ENCODE measurements at regions not wholly inside any gene's neighbourhood (a gene's known extent, or its start where the extent isn't known, plus 50 kb on each side); places are given as distances from the start of the nearest gene placed in this dataset.

DNA sequence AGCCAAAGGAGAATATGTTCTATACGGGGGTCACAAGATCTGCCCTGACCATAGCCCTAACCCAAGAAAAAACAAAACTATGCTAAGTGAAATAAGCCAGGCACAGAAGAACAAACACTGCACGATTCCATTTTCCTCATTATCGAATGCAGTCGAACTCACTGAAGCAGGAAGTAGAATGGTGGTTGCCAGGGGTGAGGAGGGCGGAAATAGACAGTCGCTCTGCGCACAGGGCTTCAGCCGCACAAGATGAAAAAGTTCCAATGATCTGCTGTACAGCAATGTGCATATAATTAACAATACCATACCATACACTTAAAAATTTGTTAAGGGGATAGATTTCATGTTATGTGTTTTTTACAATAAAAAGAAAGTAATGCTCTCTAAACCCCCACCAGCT lies 257.7 kb downstream of the TXNL1 start:
- DNase-seq (ENCODE audit: low spot score): no peak

DNA sequence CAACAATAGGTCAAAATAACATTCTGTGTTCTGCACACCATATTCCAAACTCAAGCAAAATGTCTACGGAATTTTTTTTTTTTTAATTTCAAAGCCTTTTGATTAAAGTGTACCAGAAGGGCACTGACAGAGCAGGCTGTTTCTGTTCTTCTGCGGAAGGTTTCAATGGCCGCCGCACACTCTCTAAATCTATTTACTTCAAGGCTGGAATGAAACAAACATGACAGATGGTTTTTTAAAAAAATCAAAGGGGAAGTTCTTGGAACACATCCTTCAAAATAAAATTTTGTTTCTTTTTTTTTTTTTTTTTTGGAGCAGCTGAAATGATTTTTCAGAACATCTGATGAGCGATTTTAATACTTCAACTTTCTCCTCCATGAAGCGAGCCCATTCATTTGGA lies 259.1 kb downstream of the TXNL1 start:
- DNase-seq (ENCODE audit: low spot score): no peak

DNA sequence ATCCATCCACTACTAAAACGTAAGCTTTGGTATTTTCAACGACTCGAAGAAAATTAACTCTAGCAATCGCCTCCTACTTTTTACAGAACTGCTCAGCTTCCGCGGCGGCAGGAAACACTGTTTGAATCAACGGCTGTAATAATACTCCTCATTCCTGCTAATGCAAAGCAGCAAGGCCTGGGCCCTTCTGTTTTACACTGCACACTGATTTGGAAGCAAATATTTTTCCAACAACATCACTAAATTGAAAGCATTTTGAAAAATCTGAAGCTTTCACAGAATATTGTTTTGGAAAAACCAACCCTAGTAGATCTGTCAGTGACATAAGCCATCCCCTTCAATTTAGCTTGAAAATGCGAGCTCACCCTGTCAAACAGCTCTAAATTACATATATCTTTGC lies 261.2 kb downstream of the TXNL1 start:
- no peak for DNase-seq (ENCODE audit: low spot score)

DNA sequence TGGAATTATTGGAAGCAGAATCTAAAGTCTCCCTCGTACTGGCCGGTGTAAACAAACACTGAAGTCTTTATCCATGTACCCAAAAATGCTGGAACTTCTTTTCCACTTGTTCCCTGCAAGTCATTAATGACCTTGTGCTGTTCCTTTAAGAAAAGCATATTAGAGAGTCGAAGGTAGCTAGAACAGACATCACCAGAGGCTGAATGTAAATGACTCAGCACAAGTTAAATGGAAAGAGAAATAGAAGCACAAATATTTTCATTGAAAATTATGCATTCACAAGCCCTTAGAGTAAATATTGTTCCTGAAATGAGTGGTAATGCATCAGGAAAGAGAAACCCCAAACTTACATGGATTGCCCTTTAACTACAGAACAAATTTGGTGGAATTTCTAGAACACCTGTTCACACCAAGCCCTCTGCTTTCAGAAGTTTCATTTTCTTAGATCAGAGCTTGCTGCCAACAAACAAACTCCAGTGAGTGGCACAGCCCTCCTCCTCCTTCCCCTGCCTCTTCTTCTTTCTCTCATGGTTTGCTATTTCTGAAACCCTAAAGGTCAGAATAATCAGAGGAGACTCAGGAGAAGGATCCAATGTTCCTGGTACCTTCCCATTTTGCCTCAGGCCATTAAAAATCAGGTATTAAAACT lies 264.3 kb downstream of the TXNL1 start:
- peak; percentile 11 for DNase-seq (ENCODE audit: low spot score)

DNA sequence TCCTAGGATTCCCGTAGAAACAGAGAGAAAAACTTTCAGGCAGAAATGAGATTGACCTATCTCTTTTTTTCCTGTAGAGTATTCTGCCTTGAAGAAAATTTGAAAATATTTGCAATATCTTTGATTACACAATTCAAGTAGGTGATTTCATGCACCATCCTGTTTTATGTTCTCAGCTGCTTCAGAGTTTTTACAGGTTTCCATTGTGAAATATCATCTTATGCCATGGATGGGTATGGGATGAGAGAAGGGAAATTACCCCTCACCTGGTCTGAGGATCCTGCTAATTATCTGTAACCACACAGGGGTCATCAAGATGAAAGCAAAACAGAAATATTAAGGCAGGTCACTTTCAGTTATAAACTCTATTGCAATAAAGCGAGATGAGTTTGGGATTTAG lies 264.8 kb downstream of the TXNL1 start:
- DNase-seq (ENCODE audit: low spot score): no peak

DNA sequence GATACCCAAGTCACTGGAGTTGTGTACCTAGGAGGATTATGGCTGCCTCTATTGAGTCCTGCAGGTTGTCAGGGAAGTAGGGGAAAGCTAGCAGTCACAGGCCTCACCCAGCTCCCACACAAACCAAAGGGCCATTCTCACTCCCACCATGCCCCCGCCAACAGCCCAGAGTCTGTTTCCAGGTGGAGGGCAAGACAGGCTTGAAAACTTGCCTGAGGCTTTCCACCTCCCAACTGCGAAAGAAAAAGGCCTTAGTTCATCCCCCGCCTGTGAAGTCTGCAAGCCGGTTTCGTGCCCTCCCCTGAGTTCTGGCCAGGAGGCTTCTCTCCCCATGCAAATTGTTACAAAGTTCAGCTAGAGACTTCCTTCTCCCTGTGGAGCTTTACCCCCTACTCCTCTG lies 270.3 kb downstream of the TXNL1 start:
- no peak for DNase-seq (ENCODE audit: low spot score)

DNA sequence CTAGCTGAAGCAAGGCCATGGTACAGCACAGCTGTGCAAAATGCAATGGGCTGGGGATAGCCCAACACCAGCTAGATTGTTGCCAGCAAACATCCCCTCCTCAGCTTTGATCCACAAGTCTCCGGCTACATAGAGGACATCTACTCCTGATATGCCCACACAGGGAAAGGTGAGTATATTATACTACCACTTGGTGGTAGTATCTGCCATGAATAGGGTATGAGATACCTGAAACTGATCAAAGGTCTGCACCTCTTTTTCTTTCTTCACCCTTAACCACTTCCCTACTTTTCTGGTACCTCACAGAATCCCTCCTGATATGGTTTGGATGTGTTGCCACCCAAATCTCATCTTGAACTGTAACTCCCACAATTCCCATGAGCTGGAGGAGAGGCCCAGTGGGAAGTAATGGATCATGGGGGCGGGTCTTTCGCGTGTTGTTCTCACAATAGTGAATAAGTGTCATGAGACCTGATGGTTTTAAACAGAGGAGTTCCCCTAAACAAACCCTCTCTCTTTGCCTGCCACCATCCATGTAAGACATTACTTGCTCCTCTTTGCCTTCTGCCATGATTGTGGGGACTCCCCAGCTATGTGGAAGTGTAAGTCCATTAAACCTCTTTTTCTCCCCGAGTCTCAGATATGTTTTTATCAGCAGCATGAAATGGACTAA lies 279.6 kb downstream of the TXNL1 start:
- DNase-seq (ENCODE audit: low spot score): peak; percentile 22

DNA sequence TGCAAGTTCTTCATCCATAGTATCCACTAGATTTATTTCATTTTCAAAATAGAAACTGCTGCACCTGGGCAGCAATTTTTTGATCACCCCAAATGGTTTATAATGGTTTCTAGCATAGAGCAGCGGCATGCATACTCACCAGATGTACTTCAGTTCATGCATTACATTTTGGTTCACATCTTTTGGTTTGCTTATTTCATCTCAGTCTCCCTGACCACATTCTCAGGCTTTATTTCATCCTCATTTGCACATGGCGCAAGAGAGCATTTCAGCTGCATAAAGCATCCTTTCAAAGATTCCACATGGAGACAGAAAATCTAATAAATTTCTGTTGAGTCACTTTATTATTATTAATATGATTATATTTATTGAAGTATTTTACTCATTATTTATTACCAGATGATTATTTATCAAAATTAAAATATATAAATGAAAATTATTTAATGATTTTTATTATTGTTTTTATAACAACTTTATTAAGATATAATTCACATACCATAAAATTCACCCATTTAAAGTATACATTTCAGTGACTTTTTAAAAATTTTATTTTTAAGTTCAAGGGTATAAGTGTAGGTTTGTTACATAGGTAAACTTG lies 284.6 kb downstream of the TXNL1 start:
- DNase-seq (ENCODE audit: low spot score): no peak

DNA sequence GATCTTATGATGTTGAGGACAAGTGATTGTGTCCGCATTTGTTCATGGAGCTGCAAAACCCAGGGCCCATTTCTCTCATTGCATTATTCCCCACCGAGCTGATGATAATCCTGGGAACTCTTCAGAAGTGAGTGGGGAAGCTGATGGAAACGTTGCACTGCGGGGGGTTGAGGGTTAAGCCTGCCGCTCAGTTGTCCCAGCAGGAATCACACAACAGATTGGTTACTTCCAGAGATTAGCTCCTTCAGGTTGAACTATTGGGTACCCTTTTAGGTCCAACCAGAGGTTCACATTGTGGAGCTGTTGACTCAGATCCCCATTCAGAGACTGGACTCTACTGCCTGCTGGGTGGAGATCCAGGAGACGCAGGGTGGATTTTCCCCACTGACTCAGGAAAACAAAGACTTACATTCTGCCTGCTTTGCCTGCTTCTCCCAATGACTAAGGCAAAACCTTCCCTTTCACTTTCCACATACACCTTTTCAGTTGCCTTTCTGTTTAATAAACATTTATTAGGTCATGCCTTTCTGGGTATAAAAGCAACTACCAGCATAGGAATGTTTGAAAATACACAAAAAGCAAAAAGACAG lies 286.4 kb downstream of the TXNL1 start:
- peak; percentile 31 for DNase-seq (ENCODE audit: low spot score)

DNA sequence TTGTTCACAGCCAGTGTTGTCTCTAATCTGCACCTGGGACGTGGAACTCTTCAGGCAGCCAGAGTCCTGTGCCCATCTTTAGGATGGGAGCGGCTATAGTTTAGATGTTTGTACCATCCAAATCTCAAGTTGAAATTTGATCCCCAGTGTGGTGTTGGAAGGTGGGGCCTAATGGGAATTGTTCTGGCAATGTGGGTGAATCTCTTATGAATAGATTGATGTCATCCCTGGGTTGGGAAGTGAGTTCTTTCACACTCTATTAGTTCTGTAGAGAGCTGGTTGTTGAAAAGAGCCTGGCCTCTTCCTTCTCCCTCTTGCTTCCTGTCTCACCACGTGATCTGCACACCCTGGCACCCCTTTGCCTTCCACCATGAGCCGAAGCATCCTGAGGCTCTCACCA lies 300.9 kb downstream of the TXNL1 start:
- DNase-seq (ENCODE audit: low spot score): peak; percentile 7

DNA sequence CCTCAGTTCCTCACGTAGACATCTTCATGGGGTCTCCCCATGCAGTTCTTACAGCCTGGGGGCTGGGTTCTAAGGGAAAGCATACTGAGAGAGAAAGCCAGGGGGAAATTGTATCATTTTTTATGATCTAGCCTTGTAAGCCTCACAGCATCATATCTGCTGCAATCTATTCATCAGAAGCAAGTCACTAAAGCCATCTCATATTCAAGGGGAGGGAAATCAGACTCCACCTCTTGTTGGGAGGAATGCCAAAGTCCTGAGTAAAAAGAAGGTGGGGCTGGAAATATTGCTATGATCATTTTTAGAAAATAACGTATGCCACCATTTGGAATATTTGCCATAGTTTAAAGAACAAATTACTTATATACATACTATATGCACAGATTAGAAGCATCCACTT lies 304.6 kb downstream of the TXNL1 start:
- no peak for DNase-seq (ENCODE audit: low spot score)

DNA sequence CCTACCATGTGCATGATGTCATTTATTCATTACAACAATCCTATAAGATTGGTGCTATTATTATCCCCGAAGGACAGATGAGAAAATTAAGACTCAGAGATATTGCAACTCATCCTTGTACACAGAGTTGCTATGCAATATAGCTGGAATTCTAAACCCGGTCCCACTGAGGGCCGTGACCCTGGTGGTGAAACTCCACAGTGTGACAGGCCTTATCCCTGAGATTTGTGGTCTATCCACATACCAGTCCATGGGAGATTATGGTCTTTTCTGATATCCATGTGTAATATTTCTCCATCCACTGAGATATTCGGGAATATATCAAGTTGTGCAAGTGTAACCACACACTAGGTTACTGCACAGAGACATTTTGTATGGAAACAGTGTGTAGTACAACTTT lies 305.2 kb downstream of the TXNL1 start:
- no peak for DNase-seq (ENCODE audit: low spot score)

DNA sequence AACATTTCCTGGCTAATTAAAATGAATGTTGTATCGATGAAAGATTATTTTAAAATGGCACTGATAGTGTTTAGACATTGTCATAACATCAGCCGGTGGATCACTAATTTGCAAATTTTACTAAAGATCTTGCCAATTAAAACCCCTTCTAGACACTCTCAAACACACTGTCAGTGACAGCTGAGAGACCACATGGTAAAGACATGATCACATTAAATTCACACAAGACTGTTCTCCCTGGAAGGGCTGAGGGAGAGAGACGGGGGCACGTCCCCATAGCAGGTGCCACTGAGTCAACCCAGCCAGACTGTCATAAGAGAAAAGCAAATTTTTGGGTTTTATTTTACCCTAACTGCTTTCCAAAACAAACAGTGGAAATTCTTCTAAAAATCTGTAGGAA lies 306.0 kb downstream of the TXNL1 start:
- no peak for DNase-seq (ENCODE audit: low spot score)

DNA sequence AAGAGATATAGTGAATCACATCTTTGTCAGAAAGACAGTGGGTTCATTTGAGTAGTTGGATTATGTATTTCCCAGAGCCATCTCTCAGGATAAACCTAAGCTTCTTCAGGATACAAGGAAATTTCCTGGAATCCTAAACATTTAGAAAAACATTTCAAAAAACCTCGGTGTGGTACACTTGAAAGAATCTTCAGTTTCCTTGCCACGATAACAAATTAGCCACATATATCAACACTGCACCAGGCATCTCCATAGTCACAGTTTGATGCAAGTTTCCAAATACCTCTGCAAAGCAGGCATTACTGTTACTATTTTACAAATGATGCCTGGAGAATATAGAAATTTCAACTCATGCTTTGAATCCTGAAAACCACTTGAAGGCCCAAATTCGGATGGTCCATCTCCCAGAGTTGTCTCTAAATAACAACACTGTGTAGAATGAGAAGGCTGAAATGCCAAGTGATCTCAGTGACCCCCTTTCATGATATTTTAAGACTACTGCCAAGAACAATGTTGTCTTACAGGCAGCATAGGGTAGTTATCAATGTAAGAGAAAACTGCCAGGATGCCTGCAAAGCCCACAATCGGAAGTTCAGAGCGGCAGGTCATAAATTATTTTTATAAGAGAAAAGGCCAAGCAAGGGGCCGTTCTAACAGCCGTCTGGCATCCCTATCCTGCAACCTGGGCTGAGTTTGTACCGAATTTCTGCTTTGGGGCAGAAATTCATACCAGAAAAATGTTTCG lies 307.9 kb downstream of the TXNL1 start:
- DNase-seq (ENCODE audit: low spot score): no peak

DNA sequence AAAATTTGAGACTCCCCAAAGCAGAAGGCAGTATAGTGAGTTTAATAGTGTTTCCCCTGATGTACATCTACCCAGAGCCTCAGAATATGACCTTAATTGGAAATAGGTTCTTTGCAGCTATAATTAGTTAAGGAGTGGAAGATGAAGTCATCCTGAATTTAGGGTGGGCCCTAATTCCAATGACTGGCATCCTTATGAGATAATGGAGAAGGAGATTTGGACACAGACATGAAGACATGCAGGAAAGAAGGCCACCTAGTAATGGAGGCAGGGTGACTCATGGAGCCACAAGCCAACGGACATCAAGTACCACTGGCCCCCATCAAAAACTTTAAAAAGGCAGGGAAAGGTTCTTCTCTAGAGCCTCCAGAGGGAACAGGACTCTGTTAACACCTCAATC lies 308.9 kb downstream of the TXNL1 start:
- no peak for DNase-seq (ENCODE audit: low spot score)

DNA sequence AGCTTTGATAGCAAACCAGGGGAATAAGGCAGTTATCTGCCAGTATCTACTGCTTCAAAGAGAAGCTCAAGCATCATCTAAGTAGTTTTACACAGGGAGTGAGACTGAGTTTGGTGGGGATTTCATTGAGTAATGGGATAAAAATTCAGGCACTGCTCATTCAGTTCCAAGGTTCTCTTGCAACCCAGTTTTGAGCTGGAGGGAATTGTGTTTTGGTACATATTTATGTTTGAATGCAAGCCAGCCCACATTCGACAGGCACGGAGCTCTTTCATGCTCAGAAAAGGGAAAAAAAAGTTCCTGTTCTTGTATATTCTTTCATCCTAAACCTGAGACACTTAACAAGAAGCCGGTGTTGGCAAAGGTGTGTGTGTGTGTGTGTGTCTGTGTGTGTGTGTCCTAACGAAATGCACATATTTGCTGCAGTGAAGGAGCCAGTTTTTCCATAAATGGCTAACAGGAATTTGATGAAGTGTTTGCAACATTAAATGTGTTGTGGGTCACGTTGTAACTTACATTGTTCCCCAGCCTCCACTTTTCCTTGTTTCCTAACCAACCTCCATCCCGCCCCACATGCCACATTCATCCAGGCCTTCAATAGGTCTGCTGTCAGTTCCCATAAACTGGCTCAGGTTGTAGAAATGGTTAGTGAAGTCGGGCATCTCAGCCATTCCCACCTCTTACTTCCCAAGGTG lies 311.1 kb downstream of the TXNL1 start:
- DNase-seq (ENCODE audit: low spot score): no peak

DNA sequence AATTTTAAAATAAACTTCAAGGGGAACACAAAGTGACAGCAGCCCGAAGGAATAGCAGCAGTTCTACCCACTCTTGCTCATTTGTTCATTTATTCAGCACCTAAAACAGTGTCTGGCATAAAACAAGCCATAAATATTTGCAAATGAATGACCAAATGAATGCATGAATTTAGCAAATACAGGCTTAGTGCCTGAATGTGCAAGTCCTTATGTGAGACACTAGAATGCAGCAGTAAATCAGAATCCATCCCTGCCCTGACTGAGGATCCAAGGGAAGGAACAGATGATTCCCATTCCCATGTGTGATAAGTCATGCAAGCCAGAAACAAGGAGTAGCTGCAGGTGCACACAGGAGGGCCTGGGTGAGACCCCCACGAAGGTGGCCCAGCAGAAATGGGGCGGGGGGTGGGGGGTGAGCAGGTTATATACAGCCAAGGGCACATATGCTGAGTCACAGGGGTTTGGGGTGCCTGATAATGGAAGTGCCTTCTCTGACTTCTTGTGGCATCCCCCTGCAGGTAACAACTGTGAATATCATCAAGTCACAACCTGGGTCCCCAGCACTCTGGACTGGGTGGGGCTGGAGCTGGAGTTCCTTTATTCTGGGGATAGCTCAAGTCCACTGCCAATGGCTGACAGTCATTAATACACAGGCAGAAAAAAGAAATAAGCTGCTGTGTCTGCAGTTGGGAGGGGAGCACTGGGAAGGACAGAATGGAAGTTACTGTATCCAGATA lies 311.9 kb downstream of the TXNL1 start:
- no peak for DNase-seq (ENCODE audit: low spot score)

DNA sequence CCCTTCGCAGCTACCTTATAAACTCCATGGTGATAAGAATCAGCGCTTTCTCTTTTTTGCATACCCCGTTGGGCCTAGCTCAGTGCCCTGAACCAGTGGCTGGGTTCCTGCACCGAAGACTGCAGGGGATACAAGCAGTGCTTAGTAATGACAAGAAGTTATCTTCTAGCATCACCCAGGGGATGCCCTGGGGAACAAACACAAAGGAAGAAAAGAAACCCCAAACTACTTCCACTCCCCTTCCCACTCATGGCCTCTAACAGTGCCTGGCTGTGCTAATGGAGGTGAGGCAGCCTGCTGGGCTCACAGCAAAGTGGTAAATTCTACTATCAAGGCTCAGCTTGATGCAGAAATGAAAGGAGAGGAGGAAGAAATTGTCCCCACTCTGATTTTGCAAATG lies 314.7 kb downstream of the TXNL1 start:
- DNase-seq (ENCODE audit: low spot score): no peak

DNA sequence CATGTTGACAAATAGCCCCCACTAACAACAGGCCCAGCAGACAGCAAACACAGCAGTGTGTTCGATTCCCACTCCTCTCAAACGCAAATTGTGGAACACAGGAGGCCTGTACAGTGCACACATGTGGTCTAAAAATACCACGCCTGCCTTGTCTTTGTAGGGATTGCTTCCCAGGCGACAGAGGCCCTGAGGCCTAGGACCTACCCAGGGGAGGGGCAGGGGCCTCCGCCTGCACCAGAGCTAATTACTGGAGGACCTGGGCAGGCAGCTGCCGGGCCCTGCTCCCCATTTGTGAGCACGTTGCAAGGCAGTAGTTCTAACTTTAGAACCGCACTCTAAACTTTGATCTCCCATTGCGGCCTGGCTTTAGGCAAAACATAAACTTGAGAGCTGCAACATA lies 316.0 kb downstream of the TXNL1 start:
- DNase-seq (ENCODE audit: low spot score): no peak

DNA sequence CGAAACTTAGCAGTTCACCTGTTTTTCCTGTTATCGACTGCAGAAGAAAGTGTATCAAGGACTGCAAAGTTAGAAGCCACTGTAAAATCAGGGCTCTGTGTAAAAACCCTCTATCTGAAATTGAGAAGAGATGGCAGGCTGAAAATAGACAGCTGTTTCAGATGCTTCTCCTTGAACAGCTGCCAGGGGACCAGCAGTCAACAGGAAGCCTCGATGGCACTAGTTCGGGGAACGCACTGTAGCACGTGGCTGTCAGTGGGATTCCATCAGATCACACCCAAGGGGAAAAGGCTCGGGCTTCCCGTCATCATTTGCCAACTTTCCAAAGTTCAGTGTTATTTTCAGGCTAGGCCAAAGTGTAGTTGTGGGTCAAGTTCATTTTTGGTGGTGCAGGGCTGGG lies 316.9 kb downstream of the TXNL1 start:
- no peak for DNase-seq (ENCODE audit: low spot score)

DNA sequence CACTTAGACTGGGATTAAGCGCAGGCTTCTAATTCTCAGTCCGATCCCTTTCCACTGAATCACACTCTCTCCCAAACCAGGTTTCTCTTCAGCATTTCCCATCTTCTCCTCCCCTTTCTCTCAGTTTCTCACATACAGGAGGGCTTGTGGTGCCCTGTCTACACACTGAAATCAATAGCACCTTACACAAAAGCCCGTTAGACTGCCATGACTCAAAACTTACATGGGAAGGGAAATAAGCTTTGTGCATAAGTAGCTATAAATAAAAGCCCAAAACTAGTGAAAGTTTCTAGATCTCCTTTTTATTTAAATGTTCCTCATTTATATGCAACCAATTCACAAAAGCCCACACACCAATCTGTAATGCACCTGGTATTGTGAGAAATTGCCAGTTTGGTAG lies 318.4 kb downstream of the TXNL1 start:
- no peak for DNase-seq (ENCODE audit: low spot score)
